ENCODE measurements at regions not wholly inside any gene's neighbourhood (a gene's known extent, or its start where the extent isn't known, plus 50 kb on each side); places are given as distances from the start of the nearest gene placed in this dataset.

- in situ Hi-C loops (cut with HindIII; ENCODE audit: extremely low pct_ligation_motif_present, low pct_unique_long_range_greater_than_20kb) (no loop called here), intact Hi-C loops (cut with micrococcal nuclease; ENCODE audit: unreplicated experiment) (no loop called here)
- Histone ChIP-seq H4K20me1 (ENCODE audit: insufficient read depth, low read length) (no peaks in the 10 kb centered on the region), H3K9ac (ENCODE audit: insufficient read depth, low read depth, low read length) (no peak overlapping the region), H3K27ac (ENCODE audit: extremely low read length, insufficient read depth, low read length) (no peak overlapping the region), H3K4me2 (ENCODE audit: low read depth, low read length) (no peak overlapping the region), H3K9me3 (ENCODE audit: low read length) (no peaks in the 10 kb centered on the region), H3K79me2 (ENCODE audit: insufficient read depth, low read length) (no peaks in the 10 kb centered on the region), H3K36me3 (replicated peaks in 1 of 2; ENCODE audit: control insufficient read depth in 1 of 2, insufficient read depth in 2 of 2, low read length in 2 of 2) (no peaks in the 10 kb centered on the region), H2AFZ (ENCODE audit: low read length) (no peak overlapping the region), H3K4me3 (replicated peaks in 1 of 3; ENCODE audit: insufficient read depth in 1 of 3, low read depth in 2 of 3, low read length in 3 of 3) (no peak overlapping the region), H3K4me1 (ENCODE audit: insufficient read depth, low read length) (no peaks in the 10 kb centered on the region), H3K27me3 (ENCODE audit: control insufficient read depth in 1 of 2, insufficient read depth in 2 of 2, low read length in 2 of 2) (no peaks in the 10 kb centered on the region)
- FAIRE-seq: no peak
- TF ChIP-seq ELK4 (CRISPR knock-in tag; IDR thresholded peaks at IDR 0.05; ENCODE audit: borderline replicate concordance) (no peak), ZNF546 (CRISPR knock-in tag; conservative IDR thresholded peaks at IDR 0.05) (no peak), SAFB2 (CRISPR knock-in tag; IDR thresholded peaks at IDR 0.05; ENCODE audit: borderline replicate concordance, low read depth) (no peak), REPIN1 (CRISPR knock-in tag; IDR thresholded peaks at IDR 0.05; ENCODE audit: borderline replicate concordance, low read depth) (no peak), THYN1 (CRISPR knock-in tag; IDR thresholded peaks at IDR 0.05; ENCODE audit: borderline replicate concordance, low read depth) (no peak), ARHGAP35 (CRISPR knock-in tag; IDR thresholded peaks at IDR 0.05; ENCODE audit: borderline replicate concordance) (no peak), MEF2D (CRISPR knock-in tag; IDR thresholded peaks at IDR 0.05) (no peak), AFF4 (CRISPR knock-in tag; IDR thresholded peaks at IDR 0.05) (no peak), ZNF121 (CRISPR knock-in tag; IDR thresholded peaks at IDR 0.05) (no peak)
- no TSS peak for BruUV-seq (replicated peaks)
- no peak for DNase-seq (ENCODE audit: low spot score)
- 0% methylated on average over 1 of the region's 1 CpG for WGBS (ENCODE audit: low lambda C conversion rate)
- no peak for ATAC-seq
- POLR2A ChIA-PET: no interaction called here
- CTCF ChIA-PET (ENCODE audit: low intra/inter-chr PET ratio, low total read pairs): no interaction called here
Observed at GRCh38 chr6:76506808-76507207, 434.3 kb upstream of the IMPG1 start.

Measured in HepG2 (cell line).